ENCODE measurements at regions not wholly inside any gene's neighbourhood (a gene's known extent, or its start where the extent isn't known, plus 50 kb on each side); places are given as distances from the start of the nearest gene placed in this dataset.

DNA sequence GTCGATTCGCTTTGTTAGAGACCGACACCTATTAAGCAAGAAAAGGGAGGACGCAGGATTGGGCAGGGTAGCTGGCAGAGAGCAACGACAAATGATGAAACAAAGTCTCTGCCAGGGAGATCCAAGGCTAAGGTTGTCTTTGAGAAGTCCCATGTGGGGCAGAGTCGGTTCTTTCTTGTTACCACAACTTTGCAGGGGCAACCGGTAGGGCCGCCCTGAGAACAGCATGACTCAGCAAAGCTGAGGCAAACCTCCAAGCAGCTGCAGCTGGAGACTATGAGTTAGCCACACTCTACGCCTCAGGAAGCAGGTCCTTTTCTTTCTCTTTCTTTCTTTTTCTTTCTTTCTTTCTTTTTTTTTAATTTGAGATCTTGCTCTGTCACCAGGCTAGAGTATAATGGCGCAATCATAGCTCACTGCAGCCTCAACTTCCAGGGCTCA lies 452.3 kb upstream of the ID2 start:
- H3K4me2 ChIP-seq (ENCODE audit: insufficient read depth, insufficient read length, low read length): no peak overlapping the region
- no peak overlapping the region for H3K4ac ChIP-seq (ENCODE audit: low read depth, low read length)
- DNase-seq: peak; percentile 61

More for the DNA sequence above, 452.3 kb upstream of the ID2 start:
- no CpG with 5 or more reads among the region's 10 CpGs for WGBS (ENCODE audit: extremely low coverage, insufficient read length, low lambda C conversion rate)
- H3K9ac ChIP-seq (ENCODE audit: extremely low read depth, insufficient read length, low read length): no peak overlapping the region
- H3K27ac ChIP-seq (ENCODE audit: insufficient read length, low read depth, low read length): no peak overlapping the region
- no peaks in the 10 kb centered on the region for H3K4me1 ChIP-seq (ENCODE audit: insufficient read depth, low read length)
- Mint-ChIP-seq H3K27me3 (ENCODE audit: low read depth) (no peaks in the 10 kb centered on the region), H3K4me1 (peaks cover 10 to 15% of the 10 kb centered on the region in 2 experiments), H3K9me3 (no peaks in the 10 kb centered on the region; a peak in 1 of 5 replicates), H3K4me3 (no peak overlapping the region), H3K36me3 (ENCODE audit: insufficient read depth in 1 of 3, low read depth in 3 of 3) (no peaks in the 10 kb centered on the region; a peak in 2 of 7 replicates), H3K27ac (peak overlapping the region in 2 of 3 experiments; percentile 61 to 89; a peak in 3 of 7 replicates)
- H3K23me2 ChIP-seq (ENCODE audit: insufficient read length, low read depth, low read length, poor library complexity, severe bottlenecking): no peaks in the 10 kb centered on the region
- H4K5ac ChIP-seq (ENCODE audit: insufficient read length, low read depth, low read length): no peak overlapping the region
- H3K79me2 ChIP-seq (ENCODE audit: insufficient read depth, low read length): 0 out of 2 replicates have a peak, but pooled peaks cover 2% of the 10 kb centered on the region
- no peak overlapping the region for H2AK5ac ChIP-seq (ENCODE audit: insufficient read length, low read length)
- H4K8ac ChIP-seq (replicated peaks; ENCODE audit: insufficient read length, low read depth, low read length): no peak overlapping the region
- H3T11ph ChIP-seq (ENCODE audit: low read length): no peak overlapping the region
- no peak overlapping the region for H3K56ac ChIP-seq (ENCODE audit: insufficient read length, low read depth, low read length)
- H3K27me3 ChIP-seq (ENCODE audit: insufficient read depth, low read length): no peaks in the 10 kb centered on the region
- no peaks in the 10 kb centered on the region for H3K9me3 ChIP-seq (ENCODE audit: control insufficient read depth, low read depth, low read length)
- no peak overlapping the region for H2BK12ac ChIP-seq (ENCODE audit: insufficient read length, low read depth, low read length)
- no peak overlapping the region for H3K23ac ChIP-seq (ENCODE audit: insufficient read length, low read depth, low read length)
- TF ChIP-seq, protein P1, sequence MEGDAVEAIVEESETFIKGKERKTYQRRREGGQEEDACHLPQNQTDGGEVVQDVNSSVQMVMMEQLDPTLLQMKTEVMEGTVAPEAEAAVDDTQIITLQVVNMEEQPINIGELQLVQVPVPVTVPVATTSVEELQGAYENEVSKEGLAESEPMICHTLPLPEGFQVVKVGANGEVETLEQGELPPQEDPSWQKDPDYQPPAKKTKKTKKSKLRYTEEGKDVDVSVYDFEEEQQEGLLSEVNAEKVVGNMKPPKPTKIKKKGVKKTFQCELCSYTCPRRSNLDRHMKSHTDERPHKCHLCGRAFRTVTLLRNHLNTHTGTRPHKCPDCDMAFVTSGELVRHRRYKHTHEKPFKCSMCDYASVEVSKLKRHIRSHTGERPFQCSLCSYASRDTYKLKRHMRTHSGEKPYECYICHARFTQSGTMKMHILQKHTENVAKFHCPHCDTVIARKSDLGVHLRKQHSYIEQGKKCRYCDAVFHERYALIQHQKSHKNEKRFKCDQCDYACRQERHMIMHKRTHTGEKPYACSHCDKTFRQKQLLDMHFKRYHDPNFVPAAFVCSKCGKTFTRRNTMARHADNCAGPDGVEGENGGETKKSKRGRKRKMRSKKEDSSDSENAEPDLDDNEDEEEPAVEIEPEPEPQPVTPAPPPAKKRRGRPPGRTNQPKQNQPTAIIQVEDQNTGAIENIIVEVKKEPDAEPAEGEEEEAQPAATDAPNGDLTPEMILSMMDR (conservative IDR thresholded peaks at IDR 0.05): no peak
- no peaks in the 10 kb centered on the region for H4K20me1 ChIP-seq (ENCODE audit: control insufficient read depth, insufficient read depth, insufficient read length)
- no peaks in the 10 kb centered on the region for H3K79me1 ChIP-seq (ENCODE audit: insufficient read depth, low read depth, low read length, poor library complexity, severe bottlenecking)
- H3K18ac ChIP-seq (ENCODE audit: insufficient read length, low read depth, low read length): no peak overlapping the region
- no peak overlapping the region for H4K91ac ChIP-seq (ENCODE audit: insufficient read length, low read depth, low read length)
- H2BK5ac ChIP-seq (ENCODE audit: insufficient read length, low read length): no peak overlapping the region
- H2BK20ac ChIP-seq (ENCODE audit: low read depth, low read length, poor library complexity, severe bottlenecking): no peak overlapping the region
- H2BK15ac ChIP-seq (ENCODE audit: low read depth, low read length): no peak overlapping the region
- H3K14ac ChIP-seq (ENCODE audit: insufficient read depth, low read length): no peak overlapping the region
- peak overlapping the region; percentile 78 for H2AFZ ChIP-seq (ENCODE audit: low read length)
- H2BK120ac ChIP-seq (ENCODE audit: low read depth, low read length, poor library complexity, severe bottlenecking): no peak overlapping the region

All from H9 (cell line).